ENCODE measurements at regions not wholly inside any gene's neighbourhood (a gene's known extent, or its start where the extent isn't known, plus 50 kb on each side); places are given as distances from the start of the nearest gene placed in this dataset.

GRCh38 chr12:126019385-126019784 is 954.1 kb downstream of the AACS start:
- TF ChIP-seq POLR2AphosphoS5 (IDR thresholded peaks at IDR 0.05; ENCODE audit: insufficient read depth, low read depth, low read length) (no peak), CTCF (IDR thresholded peaks at IDR 0.05; ENCODE audit: extremely low read depth in 1 of 2, insufficient read depth in 1 of 2, low read depth in 1 of 2, low read length in 2 of 2) (no peak), FOS (IDR thresholded peaks at IDR 0.05; ENCODE audit: borderline replicate concordance, insufficient read depth, low read length) (no peak), EZH2 (IDR thresholded peaks at IDR 0.05; ENCODE audit: borderline replicate concordance, low read depth, low read length, severe bottlenecking) (no peak), POLR2A (IDR thresholded peaks at IDR 0.05; ENCODE audit: low read depth, low read length) (no peak), JUN (IDR thresholded peaks at IDR 0.05; ENCODE audit: borderline replicate concordance, insufficient read depth, insufficient read length, low read depth) (no peak), MYC (IDR thresholded peaks at IDR 0.05; ENCODE audit: low read depth, low read length) (no peak), GATA2 (IDR thresholded peaks at IDR 0.05; ENCODE audit: insufficient read depth, insufficient read length, low read depth, low read length) (no peak)
- TF ChIP-seq, protein P1, sequence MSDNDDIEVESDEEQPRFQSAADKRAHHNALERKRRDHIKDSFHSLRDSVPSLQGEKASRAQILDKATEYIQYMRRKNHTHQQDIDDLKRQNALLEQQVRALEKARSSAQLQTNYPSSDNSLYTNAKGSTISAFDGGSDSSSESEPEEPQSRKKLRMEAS (IDR thresholded peaks at IDR 0.05; ENCODE audit: insufficient read depth, insufficient read length) = no peak

All from endothelial cell of umbilical vein (primary cell).